GM12878 (cell line): ENCODE measurements at regions not wholly inside any gene's neighbourhood (a gene's known extent, or its start where the extent isn't known, plus 50 kb on each side); places are given as distances from the start of the nearest gene placed in this dataset.

Experiments used
- BACH1 ChIP-seq: fragments of 450-650 bp; IDR thresholded peaks from 2 replicates; pipeline ENCODE4 v1.6.1; 2017; ENCODE audit warnings: mild to moderate bottlenecking, borderline replicate concordance
- CTCF ChIP-seq, 3 experiments: IDR thresholded peaks in 2 of 3; conservative IDR thresholded peaks in 1 of 3; 2 replicates each; pipeline ENCODE4 v1.5.1; 2011; ENCODE audit warnings: low read depth in 3 of 3, low read length in 3 of 3, mild to moderate bottlenecking in 3 of 3, control low read depth in 2 of 3, moderate library complexity in 2 of 3, inconsistent platforms in 1 of 3, mixed read lengths in 1 of 3; ENCODE audit not compliant: control insufficient read depth in 2 of 3, insufficient read depth in 1 of 3; ENCODE audit errors: extremely low read depth in 1 of 3
- ELK1 ChIP-seq: IDR thresholded peaks from 2 replicates; pipeline ENCODE4 v1.6.1; 2012; ENCODE audit warnings: low read depth, low read length, improper control_type of control experiment
- EP300 ChIP-seq, 2 experiments: fragments of 150-350 bp in 1 of 2; IDR thresholded peaks; 2 replicates each; pipeline ENCODE4 v1.6.1; 2011 to 2012; ENCODE audit warnings: low read depth in 2 of 2, low read length in 2 of 2, borderline replicate concordance in 1 of 2, improper control_type of control experiment in 1 of 2, inconsistent platforms in 1 of 2; ENCODE audit not compliant: control insufficient read depth in 1 of 2
- IRF3 ChIP-seq: fragments of 450-650 bp; IDR thresholded peaks from 2 replicates; pipeline ENCODE4 v1.6.1; 2014; ENCODE audit warnings: mild to moderate bottlenecking
- KDM1A ChIP-seq: fragments of 200-600 bp; sonication (generic); IDR thresholded peaks from 2 replicates; pipeline ENCODE4 v1.6.1; 2016; ENCODE audit warnings: borderline replicate concordance
- NFIC ChIP-seq: IDR thresholded peaks from 2 replicates; pipeline ENCODE4 v1.6.1; 2012; ENCODE audit warnings: low read depth, mild to moderate bottlenecking, inconsistent platforms, low read length, moderate library complexity
- NR2C2 ChIP-seq: IDR thresholded peaks from 2 replicates; pipeline ENCODE4 v1.6.1; 2011; ENCODE audit warnings: borderline replicate concordance, low read depth; ENCODE audit not compliant: control insufficient read depth, insufficient read length
- RFX5 ChIP-seq: IDR thresholded peaks from 2 replicates; pipeline ENCODE4 v1.6.1; 2011; ENCODE audit warnings: low read depth, low read length, improper control_type of control experiment
- SP1 ChIP-seq: IDR thresholded peaks from one replicate; pipeline ENCODE4 v1.6.1; 2011; ENCODE audit warnings: low read depth, low read length
- TARDBP ChIP-seq: IDR thresholded peaks from 2 replicates; pipeline ENCODE4 v1.6.1; 2016; ENCODE audit warnings: borderline replicate concordance
- TF ChIP-seq, protein P1 (sequence below): IDR thresholded peaks from 2 replicates; pipeline ENCODE4 v1.6.1; 2012; ENCODE audit warnings: low read depth, low read length, improper control_type of control experiment

- TF ChIP-seq RFX5 = no peak
- no peak for TF ChIP-seq TARDBP
- no peak for TF ChIP-seq CTCF (IDR thresholded peaks at IDR 0.05 in 2 of 3, conservative IDR thresholded peaks at IDR 0.05 in 1 of 3; ENCODE audit: control insufficient read depth in 2 of 3, extremely low read depth in 1 of 3, insufficient read depth in 1 of 3, low read depth in 3 of 3, low read length in 3 of 3)
- no peak for TF ChIP-seq IRF3
- no peak for TF ChIP-seq NR2C2
- no peak for TF ChIP-seq KDM1A
- no peak for TF ChIP-seq BACH1
- no peak for TF ChIP-seq ELK1
- TF ChIP-seq, protein P1, sequence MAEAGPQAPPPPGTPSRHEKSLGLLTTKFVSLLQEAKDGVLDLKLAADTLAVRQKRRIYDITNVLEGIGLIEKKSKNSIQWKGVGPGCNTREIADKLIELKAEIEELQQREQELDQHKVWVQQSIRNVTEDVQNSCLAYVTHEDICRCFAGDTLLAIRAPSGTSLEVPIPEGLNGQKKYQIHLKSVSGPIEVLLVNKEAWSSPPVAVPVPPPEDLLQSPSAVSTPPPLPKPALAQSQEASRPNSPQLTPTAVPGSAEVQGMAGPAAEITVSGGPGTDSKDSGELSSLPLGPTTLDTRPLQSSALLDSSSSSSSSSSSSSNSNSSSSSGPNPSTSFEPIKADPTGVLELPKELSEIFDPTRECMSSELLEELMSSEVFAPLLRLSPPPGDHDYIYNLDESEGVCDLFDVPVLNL = no peak
- peak; percentile 31 for TF ChIP-seq SP1
- peak; percentile 63; the same call in 1 of the 2 replicates for TF ChIP-seq NFIC
- TF ChIP-seq EP300 (IDR thresholded peaks at IDR 0.05; ENCODE audit: borderline replicate concordance in 1 of 2, control insufficient read depth in 1 of 2, low read depth in 2 of 2, low read length in 2 of 2) = peak in 1 of 2 experiments; percentile 54; a peak in 2 of 4 replicates
Measured at GRCh38 chr10:3887885-3888476, 103.0 kb upstream of the KLF6 start.
